Stimulated activated CD4-positive, alpha-beta T cell treated with anti-CD3 and anti-CD28 coated beads, Interleukin-1b, Interleukin-23, amount 100 ng/mL, for 1 hour (primary cell): ENCODE measurements at regions not wholly inside any gene's neighbourhood (a gene's known extent, or its start where the extent isn't known, plus 50 kb on each side); places are given as distances from the start of the nearest gene placed in this dataset.
"Not testable (repeated sequence)": the region's sequence is repeated elsewhere in the genome, so short reads cannot be mapped to it uniquely, and the experiment has no call there.

Experiments used
- DNase-seq, 2 donors: peaks; one replicate each; pipeline ENCODE4 v3.0.0-alpha.2; 2020; ENCODE audit warnings: low read depth in 2 of 2

DNA sequence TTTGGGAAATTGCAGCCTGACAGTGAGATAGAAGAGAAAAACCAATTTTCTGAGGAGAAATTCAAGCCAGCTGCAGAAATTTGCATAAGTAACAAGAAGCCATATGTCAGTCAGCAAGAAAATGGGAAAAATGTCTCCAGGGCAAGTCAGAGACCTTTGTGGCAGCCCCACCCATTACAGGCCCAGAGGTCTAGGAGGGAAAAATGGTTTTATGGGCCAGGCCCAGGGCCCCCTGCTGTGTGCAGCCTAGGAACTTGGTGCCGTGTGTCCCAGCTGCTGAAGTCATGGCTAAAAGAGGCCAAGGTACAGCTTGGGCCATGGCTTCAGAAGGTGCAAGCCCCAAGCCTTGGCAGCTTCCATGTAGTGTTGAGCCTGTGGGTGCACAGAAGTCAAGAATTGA is 296.1 kb downstream of the TTC6 start:
- not testable (repeated sequence) for DNase-seq

DNA sequence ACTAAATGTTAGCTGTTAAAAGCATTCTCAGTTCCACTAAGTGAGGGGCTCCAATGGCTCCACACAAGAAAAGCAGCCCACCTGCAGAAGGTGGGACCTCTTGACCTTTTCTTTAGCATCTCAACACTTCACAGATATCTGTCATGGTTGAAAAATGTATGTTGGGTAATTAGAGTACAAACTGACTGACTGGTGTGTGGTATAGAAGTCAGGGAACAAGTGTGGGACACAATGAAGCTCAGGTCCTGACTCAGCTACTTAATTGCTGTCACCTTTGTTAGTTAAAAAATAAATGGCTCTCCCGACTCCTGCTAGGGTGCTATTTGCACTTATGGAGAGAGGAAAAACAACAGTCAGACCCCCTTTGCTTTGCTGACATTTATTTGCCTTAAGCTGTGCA is 299.0 kb downstream of the TTC6 start:
- DNase-seq, result no peak

DNA sequence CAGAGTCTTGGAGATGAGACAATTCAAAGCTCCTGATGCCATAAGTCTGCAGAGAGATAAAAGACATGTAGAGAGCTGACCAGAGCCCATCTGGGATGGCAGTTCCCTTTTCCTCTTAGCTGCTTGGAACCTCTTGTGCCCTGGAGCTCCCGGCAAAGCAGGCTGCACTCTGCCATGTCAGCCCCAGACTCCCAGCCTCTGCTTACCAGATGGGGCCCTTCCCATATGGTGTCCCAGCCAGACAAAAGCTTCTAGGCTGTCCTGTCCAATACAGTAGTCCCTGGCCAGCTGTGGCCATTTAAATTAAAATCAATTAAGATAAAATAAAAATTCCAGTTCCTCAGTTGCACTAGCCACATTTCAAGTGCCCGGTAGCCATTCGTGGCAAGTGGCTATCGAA is 303.9 kb downstream of the TTC6 start:
- DNase-seq, result no peak

DNA sequence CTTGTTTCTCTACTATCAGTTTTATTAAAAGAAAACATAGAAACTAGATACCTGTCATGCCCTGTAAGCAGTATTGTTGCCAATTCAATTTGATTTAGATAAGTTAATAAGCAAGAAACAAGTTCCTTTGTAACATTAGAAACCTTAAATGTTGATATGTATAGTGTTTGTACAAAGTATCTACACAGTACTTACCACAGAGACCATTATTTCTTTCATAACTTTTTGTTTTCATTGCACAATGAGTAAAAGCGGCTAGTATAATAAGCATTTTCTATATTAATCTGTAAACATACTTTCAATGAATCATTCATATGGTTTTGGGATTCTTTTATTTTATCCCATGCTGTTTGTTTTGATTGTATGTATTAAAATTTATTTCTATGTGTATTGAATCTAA is 305.1 kb downstream of the TTC6 start:
- DNase-seq, result no peak

DNA sequence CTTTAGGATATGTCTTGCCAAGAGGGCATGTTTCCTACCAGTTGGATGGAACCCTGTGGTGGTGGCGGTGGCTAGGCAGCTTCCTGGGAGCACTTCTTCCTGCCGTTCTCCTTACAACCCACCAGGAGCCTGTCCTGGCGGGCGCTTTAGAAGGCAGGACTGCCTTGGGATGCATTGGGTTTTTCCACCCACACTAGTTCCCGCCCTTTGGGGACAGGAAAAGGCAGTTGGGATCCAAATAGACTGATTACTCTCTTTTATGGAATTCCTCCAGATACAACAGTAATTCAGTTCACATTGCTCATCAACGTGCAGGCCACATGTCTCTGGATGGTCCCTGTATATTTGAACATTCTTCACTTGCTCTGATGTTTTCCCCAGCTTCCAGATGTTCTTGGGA is 305.7 kb upstream of the SSTR1 start:
- DNase-seq, result no peak

DNA sequence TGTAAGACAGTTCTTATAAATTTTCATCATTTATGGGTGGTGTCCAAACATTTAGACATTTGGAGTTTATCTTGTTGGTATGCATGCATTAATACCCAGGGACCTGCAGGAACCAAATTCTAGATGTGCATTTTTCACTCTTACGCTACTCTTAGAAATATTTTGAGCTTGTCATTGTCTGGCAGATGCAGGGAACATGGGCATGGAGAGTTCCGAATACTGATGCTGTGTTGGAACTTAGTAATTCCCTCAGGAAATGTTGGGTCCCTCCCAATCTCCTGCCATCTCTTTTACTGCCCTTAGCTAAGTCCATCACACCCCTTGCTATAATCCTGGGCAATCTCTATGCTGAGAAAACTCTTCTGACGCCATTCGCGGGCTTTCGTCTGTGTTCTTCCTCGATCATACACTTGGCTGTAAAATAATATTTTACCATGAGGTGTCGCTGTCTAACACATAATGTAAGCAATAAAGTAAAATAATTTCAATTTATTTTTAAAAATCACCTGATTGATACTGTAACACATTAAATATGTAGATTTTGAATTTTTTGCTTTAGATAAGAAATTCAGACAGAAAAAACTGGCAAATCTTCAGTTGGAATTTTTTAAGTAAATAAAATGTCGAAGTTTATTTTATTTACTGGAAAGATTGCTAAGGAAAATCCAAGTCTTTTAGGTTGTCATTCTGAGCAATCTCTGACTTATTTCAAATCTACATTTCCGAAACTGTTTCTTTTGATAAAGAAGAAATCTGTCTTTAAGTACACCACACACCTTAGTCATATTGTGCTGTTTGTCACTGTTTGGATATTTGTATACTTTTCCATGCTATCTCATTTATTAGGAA is 304.1 kb upstream of the SSTR1 start:
- DNase-seq, result no peak

DNA sequence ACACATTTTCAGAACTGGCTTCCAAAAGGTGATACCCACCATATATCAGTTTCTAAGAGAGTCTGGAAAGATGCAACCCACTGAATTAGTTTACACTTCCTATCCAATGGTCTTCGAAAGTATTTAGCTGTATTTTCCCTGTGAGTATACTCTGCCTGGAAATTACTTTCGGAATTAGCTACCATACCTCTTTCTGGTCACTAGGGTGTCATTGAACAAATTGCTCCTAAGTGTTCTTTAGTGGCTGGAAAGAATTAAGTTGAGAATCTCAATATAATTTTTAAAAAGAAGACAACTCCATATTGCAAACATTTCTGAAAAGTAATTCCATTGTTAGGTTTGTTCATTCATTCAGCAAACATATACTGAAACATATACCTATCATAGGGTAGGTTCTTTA is 283.1 kb upstream of the SSTR1 start:
- no peak for DNase-seq

DNA sequence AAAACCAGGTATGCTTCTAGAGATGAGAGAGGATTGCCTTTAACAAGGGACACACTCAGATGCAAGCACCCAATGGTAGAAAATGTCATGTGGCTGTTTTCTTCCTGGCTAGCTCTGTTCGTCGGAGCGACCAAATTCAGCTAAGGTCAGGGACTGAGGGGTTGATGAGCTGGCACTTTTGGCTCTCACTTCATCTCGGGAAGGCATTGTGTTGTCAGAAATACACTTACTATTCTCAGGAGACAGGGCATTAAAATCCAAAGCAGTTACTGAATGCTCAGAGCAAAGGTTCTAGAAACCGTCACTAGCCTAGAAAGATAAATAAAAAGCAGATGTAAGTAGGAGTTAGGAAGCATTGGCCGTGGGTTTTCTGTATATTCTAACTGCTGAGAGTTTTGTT is 275.7 kb upstream of the SSTR1 start:
- DNase-seq, result no peak

DNA sequence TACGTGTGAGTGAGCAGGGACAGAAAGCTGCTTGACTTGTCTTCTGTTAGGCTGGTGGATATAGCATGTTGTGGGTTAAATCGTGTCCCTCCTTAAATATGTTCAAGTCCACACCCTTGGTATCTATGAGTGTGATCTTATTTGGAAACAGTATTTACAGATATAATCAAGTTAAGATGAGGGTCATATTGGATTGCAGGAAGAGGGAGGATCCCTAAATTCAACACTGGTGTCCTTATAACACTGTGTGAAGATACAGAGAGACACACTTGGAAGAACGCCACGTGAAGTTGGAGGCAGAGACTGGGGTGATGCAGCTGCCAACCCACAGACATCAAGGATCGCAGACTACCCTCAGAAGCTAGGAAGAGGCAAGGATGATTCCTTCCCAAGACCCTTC is 275.2 kb upstream of the SSTR1 start:
- DNase-seq, result no peak

DNA sequence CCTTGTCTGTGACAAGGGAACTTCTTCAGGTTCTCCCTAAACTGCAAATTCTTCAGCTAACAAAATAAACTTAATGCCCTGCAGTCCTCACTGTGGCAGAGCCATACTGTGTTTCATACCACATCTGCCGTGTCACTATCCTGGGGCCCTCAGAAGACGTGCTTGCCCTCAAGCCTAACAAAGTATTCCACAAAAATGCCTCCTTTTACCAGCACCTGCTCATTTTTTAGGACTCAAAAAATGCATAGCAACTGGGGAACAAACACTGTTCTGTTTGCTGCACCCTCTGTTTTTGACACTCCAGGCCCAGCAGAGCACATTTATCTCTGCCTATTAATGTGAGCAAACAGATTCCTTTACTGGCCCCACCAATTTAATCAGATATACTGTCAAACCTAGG is 270.7 kb upstream of the SSTR1 start:
- DNase-seq, result no peak

DNA sequence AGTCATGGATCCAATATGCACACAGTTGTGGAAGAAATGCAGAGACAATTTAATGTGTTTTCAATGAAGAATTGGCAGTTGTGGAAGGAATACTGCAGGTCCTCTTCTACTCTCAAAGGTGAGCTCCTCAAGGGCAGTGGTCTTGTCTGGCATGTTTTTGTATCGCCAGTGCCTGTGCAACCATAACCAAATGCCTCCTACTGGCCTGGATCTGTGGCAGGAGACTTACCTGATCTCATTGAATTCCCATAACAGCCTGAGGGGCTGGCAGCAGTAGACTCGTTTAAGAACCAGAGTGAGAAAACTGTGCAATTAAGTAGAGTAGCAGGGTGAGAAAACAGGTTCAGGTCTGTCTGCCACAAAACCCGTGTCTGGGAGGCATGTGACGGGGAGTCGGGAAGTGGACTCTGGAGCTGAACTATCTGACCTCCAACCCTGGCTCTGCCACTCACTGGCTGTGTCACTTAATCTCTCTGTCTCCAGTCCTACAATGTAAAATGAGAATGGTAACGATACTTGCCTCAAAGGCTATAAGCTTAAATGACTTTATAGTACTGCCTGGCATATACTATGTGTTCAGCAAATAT is 268.2 kb upstream of the SSTR1 start:
- DNase-seq, result no peak

DNA sequence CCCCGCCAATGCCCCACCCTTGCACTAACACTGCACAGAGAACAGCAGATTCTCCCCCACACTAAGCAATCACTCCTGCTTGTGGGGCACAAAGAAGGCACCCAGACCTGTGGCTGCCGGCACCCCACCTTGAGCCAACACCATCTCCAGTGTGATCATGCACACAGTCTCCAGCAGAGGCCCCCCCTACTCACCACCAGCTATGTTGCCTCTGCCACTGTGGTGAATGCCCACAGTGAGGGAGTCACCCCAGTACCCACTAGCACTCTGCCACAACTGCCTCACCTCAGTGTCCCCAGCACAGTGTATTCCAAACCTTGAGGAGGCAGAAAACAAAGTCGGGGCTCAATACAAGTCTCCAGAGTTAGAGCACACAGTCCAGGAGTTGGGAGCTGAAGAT is 261.7 kb upstream of the SSTR1 start:
- no peak for DNase-seq

DNA sequence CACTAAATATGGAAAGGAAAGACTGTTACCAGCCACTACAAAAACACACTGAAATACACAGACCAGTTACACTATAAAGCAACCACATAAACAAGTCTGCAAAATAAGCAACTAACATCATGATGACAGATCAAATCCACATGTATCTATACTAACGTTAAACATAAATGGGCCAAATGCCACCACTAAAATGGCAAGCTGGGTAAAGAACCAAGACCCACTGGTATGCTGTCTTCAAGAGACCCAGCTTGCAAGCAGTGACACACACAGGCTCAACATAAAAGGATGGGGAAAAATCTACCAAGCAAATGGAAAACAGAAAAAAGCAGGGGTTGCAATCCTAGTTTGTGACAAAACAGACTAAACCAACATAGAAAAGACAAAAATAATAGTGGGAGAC is 260.9 kb upstream of the SSTR1 start:
- no peak for DNase-seq

DNA sequence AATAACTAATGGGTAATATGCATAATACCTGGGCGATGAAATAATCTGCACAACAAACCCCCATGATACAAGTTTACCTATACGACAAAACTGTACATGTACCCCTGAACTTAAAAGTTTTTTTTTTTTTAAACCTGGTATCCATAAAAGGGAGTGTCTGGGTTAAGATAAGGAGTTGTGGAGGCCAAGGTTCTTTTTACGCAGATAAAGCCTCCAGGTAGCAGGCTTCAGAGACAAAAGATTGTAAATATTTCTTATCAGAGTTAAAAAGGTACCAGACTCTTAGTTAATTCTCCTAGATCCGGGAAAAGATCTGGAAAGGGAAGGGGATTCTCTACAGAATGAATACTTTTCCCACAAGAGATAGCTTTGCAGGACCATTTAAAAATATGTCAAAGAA is 259.4 kb upstream of the SSTR1 start:
- DNase-seq, result no peak

DNA sequence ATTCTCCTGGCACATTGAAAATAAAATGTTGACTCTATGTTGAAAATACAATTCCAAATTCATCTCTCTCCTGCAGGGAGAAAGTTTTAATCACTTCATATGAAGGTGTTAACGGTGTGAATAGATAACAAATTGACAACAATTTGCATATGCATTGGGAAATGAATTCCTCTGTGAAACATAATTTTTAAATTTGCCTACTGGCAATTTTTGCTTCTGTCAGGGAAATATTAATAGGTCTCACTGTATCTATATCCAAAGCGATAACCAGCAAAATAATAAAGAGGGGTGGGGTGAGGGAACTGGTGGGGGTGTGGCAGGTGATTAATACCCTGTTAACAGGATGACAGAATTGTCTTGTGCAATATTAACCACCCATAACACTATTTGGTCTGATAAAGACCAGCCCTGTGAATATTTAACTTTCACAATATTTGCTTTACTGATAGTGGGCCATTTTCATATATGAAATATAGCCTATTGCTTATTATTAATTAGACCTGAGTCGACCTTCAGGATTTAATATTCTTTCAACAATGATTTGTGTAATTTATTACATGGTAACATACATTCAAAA is 239.0 kb upstream of the SSTR1 start:
- no peak for DNase-seq

DNA sequence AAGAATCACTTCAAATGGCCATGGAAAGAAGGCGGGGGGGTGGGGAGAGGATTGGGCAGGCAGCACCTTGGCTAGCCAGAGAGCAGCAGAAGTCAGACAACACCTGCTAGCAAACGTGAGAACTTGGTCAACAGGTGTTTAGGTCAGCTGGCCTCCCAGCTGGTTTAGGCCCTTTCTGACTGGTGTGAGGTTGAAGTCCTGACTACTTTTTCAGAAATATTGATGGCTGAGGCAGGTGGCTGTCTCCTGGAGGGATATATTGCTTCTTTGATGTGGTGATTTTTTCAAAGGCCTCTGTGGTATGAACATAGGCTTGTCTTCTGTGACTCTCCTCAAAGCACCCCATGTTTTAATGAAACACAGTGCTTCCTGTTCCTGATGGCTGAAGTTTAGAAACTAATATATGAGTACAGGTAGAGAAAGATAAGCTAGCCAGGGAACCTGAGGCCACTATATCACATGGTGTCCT is 238.2 kb upstream of the SSTR1 start:
- DNase-seq, result no peak

DNA sequence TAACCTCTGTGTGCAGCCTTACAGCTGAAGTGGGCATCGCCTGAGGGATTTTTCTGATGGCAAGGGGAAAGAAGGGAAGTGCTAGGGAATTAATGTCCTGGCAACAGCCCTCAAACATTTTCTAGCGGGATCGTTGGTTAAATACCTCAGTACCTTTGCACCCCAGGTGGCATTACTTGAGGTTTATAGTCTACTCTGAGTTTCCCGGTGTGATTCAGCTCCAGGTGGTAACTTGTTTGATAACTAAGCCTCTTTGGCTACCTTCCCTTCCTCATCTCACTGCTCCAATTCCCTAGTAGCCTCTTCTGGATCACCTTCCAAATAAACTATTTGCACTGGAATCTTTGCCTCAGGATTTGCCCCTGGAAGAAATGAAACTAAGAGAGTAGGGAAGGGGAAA is 237.0 kb upstream of the SSTR1 start:
- DNase-seq, result no peak

DNA sequence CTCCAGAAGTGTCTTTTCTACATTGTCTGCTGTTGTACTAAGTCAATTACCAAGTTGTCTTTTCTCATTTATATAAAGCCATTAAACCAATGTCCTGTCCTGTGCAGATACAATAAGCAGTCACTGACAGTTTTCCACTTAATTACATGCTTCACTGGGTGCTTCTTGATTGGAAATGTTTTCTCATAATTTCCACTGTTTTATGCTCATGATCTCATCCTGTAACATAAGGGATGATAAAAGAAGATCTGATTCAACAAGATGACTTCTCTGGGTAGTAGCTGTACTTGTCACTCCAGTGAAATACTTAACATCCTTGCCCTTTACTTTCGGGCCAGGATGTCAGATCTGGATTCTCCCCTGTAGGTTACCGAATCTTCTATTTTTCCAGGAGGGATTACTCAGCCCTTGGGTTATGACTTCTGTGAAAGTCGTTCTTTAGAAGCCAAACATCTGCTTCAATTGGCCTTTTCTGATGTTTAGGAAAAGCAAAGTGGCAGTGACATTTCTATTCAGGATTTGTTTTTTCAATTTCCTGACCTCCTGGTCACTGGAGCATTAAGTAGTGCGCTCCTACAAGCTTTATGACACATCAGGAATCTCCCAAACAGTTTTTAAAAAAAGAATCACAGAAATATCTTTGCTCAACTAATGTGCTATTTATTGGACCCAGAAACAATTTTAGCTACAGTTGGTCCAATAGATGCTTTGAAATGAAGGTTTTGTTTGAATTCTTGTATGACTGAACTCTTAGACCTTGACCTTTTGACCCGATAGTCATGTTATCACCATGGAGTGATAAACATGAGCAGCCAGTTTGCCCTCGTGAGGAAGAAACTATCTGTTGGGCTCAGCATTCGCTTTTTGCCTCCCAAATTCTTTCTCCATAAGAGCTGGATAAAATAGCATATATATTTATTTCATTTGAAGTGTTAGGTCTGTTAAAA is 234.5 kb upstream of the SSTR1 start:
- DNase-seq, result no peak

DNA sequence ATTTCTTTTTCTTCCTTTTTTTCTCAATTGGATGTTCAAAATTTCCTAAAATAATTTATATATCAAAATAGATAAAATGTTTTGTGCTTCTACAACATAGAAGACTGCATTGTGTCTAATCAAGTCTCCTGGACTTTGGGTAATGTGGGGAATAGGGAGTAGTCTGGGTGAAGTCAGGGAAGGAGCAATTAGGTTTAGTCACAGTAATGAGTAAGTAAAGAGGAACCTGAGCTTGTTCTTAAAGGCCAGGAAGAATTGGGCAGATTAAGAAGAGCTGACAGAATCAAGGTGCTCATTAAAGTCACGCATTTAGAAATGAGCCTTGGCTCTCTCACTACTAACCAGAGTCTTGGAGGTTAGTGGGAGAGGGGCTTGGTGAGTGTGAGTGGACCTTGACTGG is 233.3 kb upstream of the SSTR1 start:
- no peak for DNase-seq

DNA sequence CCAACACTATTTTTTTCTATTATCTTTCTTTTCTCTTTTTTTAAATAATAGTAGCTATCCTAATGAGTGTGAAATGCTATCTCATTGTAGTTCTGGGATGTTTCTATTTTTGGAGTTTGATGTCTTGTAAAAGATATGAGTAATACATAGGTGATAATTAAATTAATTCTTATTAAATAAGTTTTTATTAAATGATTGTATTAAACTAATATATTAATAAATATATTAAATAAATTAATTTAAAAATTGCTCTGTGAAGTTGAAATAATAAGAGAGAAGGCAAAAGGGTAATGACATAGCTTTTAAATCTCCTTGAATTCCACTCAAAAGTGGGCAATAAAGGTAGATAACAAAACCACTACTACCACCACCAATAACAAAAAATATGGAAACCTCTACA is 230.2 kb upstream of the SSTR1 start:
- no peak for DNase-seq

DNA sequence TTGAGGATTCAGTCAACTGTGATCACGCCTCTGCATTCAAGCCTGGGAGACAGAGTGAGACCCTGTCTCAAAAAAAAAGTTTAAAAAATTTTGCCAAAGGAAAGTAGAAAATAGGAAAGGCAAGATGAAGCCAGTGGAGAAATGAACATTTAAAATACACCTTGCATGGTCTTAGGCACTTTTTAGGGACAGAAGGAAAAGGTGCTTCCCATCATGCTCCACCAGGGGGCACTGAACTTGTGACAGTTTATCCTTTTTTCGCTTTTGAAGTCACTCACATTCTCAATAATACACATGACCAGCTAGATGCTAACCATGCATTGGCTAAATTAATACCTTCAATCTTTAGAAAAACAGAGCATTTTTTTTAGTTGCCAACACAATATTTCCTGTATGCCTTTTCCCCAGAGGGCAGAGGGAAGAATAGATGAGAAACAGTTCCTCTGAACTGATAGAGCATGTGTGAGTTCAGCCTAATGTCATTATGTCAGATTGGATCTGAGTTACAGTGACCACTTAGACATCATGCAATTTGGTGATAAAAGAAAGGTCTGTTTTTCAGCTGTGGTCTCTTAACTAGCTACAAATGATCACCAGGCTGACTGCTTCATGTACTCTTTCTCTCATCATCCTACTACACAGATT is 221.8 kb upstream of the SSTR1 start:
- peak in 1 of 2 donors; percentile 30 for DNase-seq

DNA sequence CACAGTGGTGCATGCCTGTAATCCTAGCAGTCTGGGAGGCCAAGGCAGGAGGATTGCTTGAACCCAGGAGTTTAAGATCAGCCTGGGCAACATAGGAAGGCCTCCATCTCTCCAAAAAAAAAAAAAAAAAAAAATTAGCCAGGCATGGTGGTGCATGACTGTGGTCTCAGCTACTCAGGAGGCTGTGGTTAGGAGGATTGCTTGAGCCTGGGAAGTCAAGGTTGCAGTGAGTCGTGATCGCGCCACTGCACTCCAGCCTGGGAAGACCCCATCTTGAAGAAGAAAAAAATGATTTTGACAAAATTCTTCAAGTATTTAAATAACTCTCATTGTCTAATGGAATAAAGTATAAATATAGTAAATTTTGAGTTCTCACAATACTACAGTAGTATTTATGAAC is 219.2 kb upstream of the SSTR1 start:
- DNase-seq, result no peak
